Keratinocyte (primary cell): ENCODE measurements at regions not wholly inside any gene's neighbourhood (a gene's known extent, or its start where the extent isn't known, plus 50 kb on each side); places are given as distances from the start of the nearest gene placed in this dataset.

ENCODE experiments used
- DNase-seq: peaks from one replicate; pipeline ENCODE4 v3.0.0-alpha.2; 2011; ENCODE audit warnings: low read depth, missing footprints, low spot score
- FAIRE-seq: peaks from 2 replicates; lab custom pipeline; 2011; peaks lifted over from hg19 to GRCh38; lab: Jason Lieb, UNC
- H2AFZ ChIP-seq: 2 replicates; pipeline ENCODE4 v1.6.0; 2012; ENCODE audit warnings: low read length, control low read depth, inconsistent platforms; ENCODE audit not compliant: control insufficient read depth
- H3K27ac ChIP-seq: 2 replicates; pipeline ENCODE4 v1.5.1; 2011; ENCODE audit warnings: low read length; ENCODE audit not compliant: control insufficient read depth, insufficient read depth
- H3K27me3 ChIP-seq: 3 replicates; pipeline ENCODE4 v1.6.0; 2011; ENCODE audit warnings: low read length; ENCODE audit not compliant: control insufficient read depth, insufficient read depth; ENCODE audit errors: extremely low read depth
- H3K36me3 ChIP-seq, 2 experiments: 2 replicates in 1 of 2; 3 replicates in 1 of 2; pipeline ENCODE4 v1.5.1; 2011; ENCODE audit warnings: low read length in 2 of 2, mild to moderate bottlenecking in 1 of 2; ENCODE audit not compliant: control insufficient read depth in 2 of 2, insufficient read depth in 2 of 2; ENCODE audit errors: extremely low read depth in 1 of 2
- H3K4me1 ChIP-seq: 3 replicates; pipeline ENCODE4 v1.5.1; 2011; ENCODE audit warnings: low read length; ENCODE audit not compliant: control insufficient read depth, insufficient read depth; ENCODE audit errors: extremely low read depth
- H3K4me2 ChIP-seq: 3 replicates; pipeline ENCODE4 v1.6.0; 2011; ENCODE audit warnings: low read depth, low read length; ENCODE audit not compliant: control insufficient read depth, insufficient read depth; ENCODE audit errors: extremely low read depth
- H3K4me3 ChIP-seq, 3 experiments: fragments of 200-600 bp in 1 of 3; sonication (generic) in 1 of 3; 2 replicates in 2 of 3; 3 replicates in 1 of 3; pipeline ENCODE4 v1.5.1; 2011 to 2016; ENCODE audit warnings: low read length in 3 of 3, mild to moderate bottlenecking in 3 of 3, control low read depth in 2 of 3, inconsistent platforms in 1 of 3, low read depth in 1 of 3, mixed read lengths in 1 of 3, mixed run types in 1 of 3, moderate library complexity in 1 of 3; ENCODE audit not compliant: control insufficient read depth in 2 of 3, insufficient read depth in 2 of 3; ENCODE audit errors: extremely low read depth in 1 of 3
- H3K79me2 ChIP-seq: 2 replicates; pipeline ENCODE4 v1.6.0; 2012; ENCODE audit warnings: low read length; ENCODE audit not compliant: control insufficient read depth, insufficient read depth
- H3K9ac ChIP-seq: 3 replicates; pipeline ENCODE4 v1.6.0; 2011; ENCODE audit warnings: low read length; ENCODE audit not compliant: control insufficient read depth, insufficient read depth; ENCODE audit errors: extremely low read depth
- H3K9me1 ChIP-seq: 3 replicates; pipeline ENCODE4 v1.6.0; 2011; ENCODE audit warnings: low read length; ENCODE audit not compliant: control insufficient read depth, insufficient read depth; ENCODE audit errors: extremely low read depth
- H3K9me3 ChIP-seq: 2 replicates; pipeline ENCODE4 v1.5.1; 2012; ENCODE audit warnings: low read depth, low read length; ENCODE audit not compliant: control insufficient read depth
- H4K20me1 ChIP-seq: 3 replicates; pipeline ENCODE4 v1.6.0; 2011; ENCODE audit warnings: low read length; ENCODE audit not compliant: control insufficient read depth, insufficient read depth; ENCODE audit errors: extremely low read depth
- CTCF ChIP-seq, 3 experiments: IDR thresholded peaks in 1 of 3; conservative IDR thresholded peaks in 1 of 3; optimal IDR thresholded peaks in 1 of 3; 2 replicates in 2 of 3; 3 replicates in 1 of 3; pipeline versions ENCODE3 to v1.5.1; 2011; ENCODE audit warnings: low read length in 3 of 3, mild to moderate bottlenecking in 3 of 3, moderate library complexity in 2 of 3, control low read depth in 1 of 3, inconsistent platforms in 1 of 3; ENCODE audit not compliant: insufficient read depth in 2 of 3; ENCODE audit errors: extremely low read depth in 1 of 3
- EZH2 ChIP-seq: IDR thresholded peaks from one replicate; pipeline ENCODE4 v1.6.1; 2012; ENCODE audit warnings: inconsistent platforms, mild to moderate bottlenecking, low read length, moderate library complexity
- dilution Hi-C: fragments of 300-500 bp; cut with MboI; formaldehyde crosslinking; loops from one replicate; pipeline ENCODE4 v1.7.0; 2020; ENCODE audit warnings: low sequenced_read_pairs; ENCODE audit not compliant: extremely low pct_ligation_motif_present

- Histone ChIP-seq H3K9ac (no peak overlapping the region), H3K4me3 (no peak overlapping the region), H3K36me3 (no peaks in the 10 kb centered on the region), H3K9me3 (no peaks in the 10 kb centered on the region), H2AFZ (no peak overlapping the region), H3K27ac (no peak overlapping the region), H3K9me1 (no peaks in the 10 kb centered on the region), H3K27me3 (no peaks in the 10 kb centered on the region), H3K4me2 (no peak overlapping the region), H3K4me1 (peaks cover 20% of the 10 kb centered on the region), H3K79me2 (peaks cover 84% of the 10 kb centered on the region), H4K20me1 (peaks cover 5% of the 10 kb centered on the region)
- FAIRE-seq: no peak
- TF ChIP-seq CTCF (optimal IDR thresholded peaks at IDR 0.05 in 1 of 3, IDR thresholded peaks at IDR 0.05 in 1 of 3, conservative IDR thresholded peaks at IDR 0.05 in 1 of 3; ENCODE audit: extremely low read depth in 1 of 3, insufficient read depth in 2 of 3, low read length in 3 of 3) (no peak), EZH2 (no peak)
- no peak for DNase-seq
- dilution Hi-C loops: no loop called here
Measured at GRCh38 chr3:72418244-72418643, 430.0 kb downstream of the SHQ1 start.

- dilution Hi-C loops: no loop called here
- FAIRE-seq (no peak), DNase-seq (no peak)
- peaks cover 7% of the 10 kb centered on the region for H4K20me1 ChIP-seq
- no peak overlapping the region for H3K4me2 ChIP-seq
- H3K9ac ChIP-seq: no peak overlapping the region
- peaks cover 26% of the 10 kb centered on the region for H3K4me1 ChIP-seq
- H3K9me1 ChIP-seq: no peaks in the 10 kb centered on the region
- no peaks in the 10 kb centered on the region for H3K9me3 ChIP-seq
- H3K79me2 ChIP-seq: peaks cover 88% of the 10 kb centered on the region
- no peak overlapping the region for H3K4me3 ChIP-seq
- no peaks in the 10 kb centered on the region for H3K27me3 ChIP-seq
- TF ChIP-seq CTCF (optimal IDR thresholded peaks at IDR 0.05 in 1 of 3, IDR thresholded peaks at IDR 0.05 in 1 of 3, conservative IDR thresholded peaks at IDR 0.05 in 1 of 3; ENCODE audit: extremely low read depth in 1 of 3, insufficient read depth in 2 of 3, low read length in 3 of 3) (no peak), EZH2 (no peak)
- no peak overlapping the region for H3K27ac ChIP-seq
- H3K36me3 ChIP-seq: no peaks in the 10 kb centered on the region
- H2AFZ ChIP-seq: no peak overlapping the region
Measured at GRCh38 chr3:72414481-72415016, 433.7 kb downstream of the SHQ1 start.
